ENCODE measurements at regions not wholly inside any gene's neighbourhood (a gene's known extent, or its start where the extent isn't known, plus 50 kb on each side); places are given as distances from the start of the nearest gene placed in this dataset.

GRCh38 chr20:52252664-52253063, 61.1 kb upstream of the ZFP64 start (continued):
- no peak for TF ChIP-seq NR2C2 (IDR thresholded peaks at IDR 0.05; ENCODE audit: borderline replicate concordance, control insufficient read depth, insufficient read length, low read depth)
- TF ChIP-seq MEF2A (IDR thresholded peaks at IDR 0.05; ENCODE audit: insufficient read depth, low read depth, low read length): no peak
- no peak for TF ChIP-seq TAF1 (IDR thresholded peaks at IDR 0.05; ENCODE audit: borderline replicate concordance, low read depth, low read length)
- TF ChIP-seq FOXM1 (IDR thresholded peaks at IDR 0.05; ENCODE audit: low read depth, low read length): no peak
- TF ChIP-seq MTA3 (IDR thresholded peaks at IDR 0.05; ENCODE audit: borderline replicate concordance, low read length): no peak
- TF ChIP-seq ZBTB40 (IDR thresholded peaks at IDR 0.05; ENCODE audit: borderline replicate concordance): no peak
- no peak for TF ChIP-seq E2F4 (IDR thresholded peaks at IDR 0.05; ENCODE audit: low read depth, low read length)
- TF ChIP-seq TCF3 (IDR thresholded peaks at IDR 0.05; ENCODE audit: borderline replicate concordance, insufficient read depth, low read depth, low read length): no peak
- TF ChIP-seq ATF7 (IDR thresholded peaks at IDR 0.05; ENCODE audit: low read depth): no peak
- no peak for TF ChIP-seq TCF7 (IDR thresholded peaks at IDR 0.05; ENCODE audit: borderline replicate concordance)
- no peak for TF ChIP-seq ATF2 (IDR thresholded peaks at IDR 0.05; ENCODE audit: low read length)
- no peak for TF ChIP-seq MYC (IDR thresholded peaks at IDR 0.05; ENCODE audit: insufficient read depth, insufficient read length, insufficient replicate concordance, low read length, severe bottlenecking)
- no peak for TF ChIP-seq SREBF1 (IDR thresholded peaks at IDR 0.05; ENCODE audit: low read length)

Data from GM12878 (cell line).